Right ventricle myocardium superior (tissue), 1 donor: ENCODE measurements at regions not wholly inside any gene's neighbourhood (a gene's known extent, or its start where the extent isn't known, plus 50 kb on each side); places are given as distances from the start of the nearest gene placed in this dataset.
A peak's percentile ranks its signal among the peaks of the same experiment; 100 is the strongest.

Source experiments
- ATAC-seq: fragments of 200-7000 bp; cut with Tn5 transposase; one replicate; pipeline ENCODE4 v1.9.1; 2020; ENCODE audit warnings: mild to moderate bottlenecking; ENCODE audit not compliant: poor library complexity
- DNase-seq: peaks from one replicate; pipeline ENCODE4 v3.0.0-alpha.2; 2020
- intact Hi-C: fragments of 100-400 bp; cut with DNase I; formaldehyde crosslinking; loops from one replicate; pipeline ENCODE4 v1.11.2; 2022
- donor health status: DM: no; HTN: yes; CAD: no; lungs with severe emphysema.

DNA sequence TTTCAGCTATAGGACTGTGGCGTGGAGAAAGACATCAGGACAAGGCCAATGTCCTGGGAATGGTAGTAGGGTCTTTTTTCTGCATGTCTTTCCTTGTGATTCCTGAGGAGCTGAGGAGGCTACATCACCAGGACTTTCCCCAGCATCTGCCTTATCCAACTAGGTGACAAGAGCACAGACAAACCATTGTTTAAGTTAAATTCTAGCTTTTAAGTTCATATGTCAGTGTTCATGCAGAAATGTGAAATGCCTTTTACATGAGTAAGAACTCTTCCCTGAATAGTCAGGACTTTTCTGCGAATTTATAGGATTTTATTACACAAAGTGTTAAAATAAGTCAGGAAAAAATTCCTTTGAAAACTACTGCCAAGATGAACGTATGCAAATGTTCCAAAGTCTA lies 154.2 kb downstream of the PTGER3 start:
- ATAC-seq (no peak), DNase-seq (no peak)
- intact Hi-C loops = loop anchor here (10.0 kb wide), 1 partner anchor 209 kb away; no protein-coding TSS in a partner anchor

DNA sequence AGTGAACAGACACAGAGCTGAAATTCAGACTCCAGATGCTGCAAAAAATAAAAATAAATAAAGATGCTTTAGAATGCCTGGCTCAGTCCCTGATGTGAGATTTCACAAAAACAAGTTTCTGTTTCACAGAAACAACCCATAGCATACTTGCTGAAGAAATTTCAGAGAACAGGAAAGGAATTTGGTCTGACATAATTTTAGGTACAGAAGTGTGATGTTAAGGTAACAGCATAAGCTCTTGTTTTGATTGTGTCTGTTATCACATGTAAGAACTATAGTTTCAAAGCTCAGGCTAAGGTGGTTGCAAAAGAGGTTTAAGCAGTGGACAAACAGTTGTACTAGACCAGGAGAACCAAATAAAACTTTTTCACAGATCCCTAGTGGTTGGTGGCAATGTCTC lies 152.1 kb downstream of the PTGER3 start:
- intact Hi-C loops = loop anchor here (10.0 kb wide), 1 partner anchor 211 kb away; no protein-coding TSS in a partner anchor
- DNase-seq (no peak), ATAC-seq (no peak)

DNA sequence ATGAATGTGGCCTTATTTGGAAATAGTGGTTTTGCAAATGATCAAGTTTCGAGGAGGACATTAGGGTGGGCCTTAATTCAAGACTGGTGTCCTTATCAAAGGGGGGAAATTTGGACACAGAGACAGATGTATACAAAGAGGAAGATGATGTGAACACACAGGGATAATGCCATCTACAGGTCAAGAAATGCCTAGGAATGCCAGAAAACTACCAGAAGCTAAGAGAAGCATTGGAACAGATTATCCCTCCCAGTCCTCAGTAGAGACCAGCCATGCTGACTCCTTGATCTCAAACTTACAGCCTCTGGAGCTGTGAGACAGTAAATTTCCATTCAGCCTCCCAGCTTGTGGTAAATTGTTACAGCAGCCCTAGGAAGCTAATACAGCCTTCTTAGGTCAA lies 151.4 kb downstream of the PTGER3 start:
- DNase-seq (no peak), ATAC-seq (peak; percentile 27)
- intact Hi-C loops = loop anchor here (10.0 kb wide), 1 partner anchor 211 kb away; no protein-coding TSS in a partner anchor

DNA sequence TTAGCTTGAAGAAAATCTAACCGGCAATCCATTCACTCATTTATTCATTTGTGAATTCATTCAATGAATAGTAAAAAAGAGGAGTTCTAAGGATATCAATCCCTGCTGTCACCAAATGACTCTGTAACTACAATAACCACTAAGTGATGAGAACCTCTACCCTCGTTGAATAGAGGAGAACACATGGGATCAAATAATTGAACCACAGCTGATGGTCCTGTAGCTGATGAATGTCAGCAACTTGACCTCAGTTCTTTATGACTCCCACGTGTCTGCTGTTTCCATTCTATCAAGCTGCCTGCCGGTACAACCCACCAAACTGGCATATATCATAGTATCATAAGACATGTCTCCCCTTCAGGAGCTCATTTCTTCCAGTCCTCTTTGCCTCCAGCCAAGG lies 150.3 kb downstream of the PTGER3 start:
- no peak for ATAC-seq
- intact Hi-C loops = loop anchor here (10.0 kb wide), 1 partner anchor 212 kb away; no protein-coding TSS in a partner anchor
- DNase-seq = no peak

DNA sequence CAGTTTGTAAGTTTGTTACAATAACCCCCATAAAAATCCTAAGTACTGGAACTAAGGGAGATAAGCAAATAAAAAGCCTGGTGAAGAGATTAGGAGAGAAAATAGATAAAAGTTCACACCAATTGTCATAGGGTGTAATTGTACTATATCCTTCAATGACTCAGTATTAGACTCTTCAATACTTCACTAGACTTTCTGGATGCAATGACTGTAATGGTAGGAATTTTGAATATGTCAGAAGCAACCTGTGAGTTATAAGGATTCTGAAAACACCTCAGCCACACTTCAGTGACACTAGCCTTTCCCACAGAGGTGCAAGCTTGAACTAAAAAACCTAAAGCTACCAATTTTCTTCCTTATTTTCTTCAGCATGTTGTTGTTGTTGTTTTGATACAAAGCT lies 147.9 kb downstream of the PTGER3 start:
- DNase-seq (no peak), ATAC-seq (no peak)
- intact Hi-C loops = loop anchor here (10.0 kb wide), 1 partner anchor 215 kb away; no protein-coding TSS in a partner anchor

DNA sequence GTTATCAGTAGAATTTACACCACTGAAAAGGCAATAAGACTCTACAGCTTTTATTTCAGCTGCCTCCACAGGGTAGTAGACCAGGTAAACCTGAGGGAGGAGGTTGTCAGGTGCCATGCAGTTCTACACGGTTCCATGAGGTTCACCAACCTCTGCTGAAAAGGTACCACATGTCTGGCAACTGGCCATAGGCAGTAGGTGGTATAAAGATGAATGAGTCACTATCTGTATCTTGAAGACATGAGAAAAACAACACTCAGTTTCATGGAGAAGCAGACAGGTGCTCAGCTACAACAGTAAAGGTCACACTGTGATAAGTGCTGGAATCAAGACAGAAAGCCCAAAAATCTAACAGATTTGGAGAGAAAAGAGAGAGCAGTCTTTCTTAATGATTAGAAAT lies 145.4 kb downstream of the PTGER3 start:
- ATAC-seq (no peak), DNase-seq (no peak)
- intact Hi-C loops = no loop called here

DNA sequence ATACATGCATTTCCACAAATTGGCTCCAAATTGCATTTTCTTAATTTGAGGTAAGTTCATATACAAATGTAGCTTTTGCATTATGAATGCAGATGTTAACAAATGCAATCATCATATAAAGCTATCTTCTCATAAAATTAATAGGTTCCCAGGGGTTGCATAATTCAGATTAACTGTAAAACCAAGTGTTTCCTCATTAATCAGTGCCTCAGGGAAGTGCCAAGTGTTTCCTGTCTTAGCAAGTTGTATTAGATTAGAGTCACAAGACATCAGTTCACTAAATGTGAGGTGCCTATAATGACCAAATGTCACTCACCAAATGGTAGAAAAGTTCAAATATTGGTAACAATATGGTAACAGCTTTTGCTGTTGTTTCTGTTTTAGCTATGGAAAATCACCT lies 140.8 kb downstream of the PTGER3 start:
- DNase-seq (no peak), ATAC-seq (no peak)
- intact Hi-C loops = no loop called here

DNA sequence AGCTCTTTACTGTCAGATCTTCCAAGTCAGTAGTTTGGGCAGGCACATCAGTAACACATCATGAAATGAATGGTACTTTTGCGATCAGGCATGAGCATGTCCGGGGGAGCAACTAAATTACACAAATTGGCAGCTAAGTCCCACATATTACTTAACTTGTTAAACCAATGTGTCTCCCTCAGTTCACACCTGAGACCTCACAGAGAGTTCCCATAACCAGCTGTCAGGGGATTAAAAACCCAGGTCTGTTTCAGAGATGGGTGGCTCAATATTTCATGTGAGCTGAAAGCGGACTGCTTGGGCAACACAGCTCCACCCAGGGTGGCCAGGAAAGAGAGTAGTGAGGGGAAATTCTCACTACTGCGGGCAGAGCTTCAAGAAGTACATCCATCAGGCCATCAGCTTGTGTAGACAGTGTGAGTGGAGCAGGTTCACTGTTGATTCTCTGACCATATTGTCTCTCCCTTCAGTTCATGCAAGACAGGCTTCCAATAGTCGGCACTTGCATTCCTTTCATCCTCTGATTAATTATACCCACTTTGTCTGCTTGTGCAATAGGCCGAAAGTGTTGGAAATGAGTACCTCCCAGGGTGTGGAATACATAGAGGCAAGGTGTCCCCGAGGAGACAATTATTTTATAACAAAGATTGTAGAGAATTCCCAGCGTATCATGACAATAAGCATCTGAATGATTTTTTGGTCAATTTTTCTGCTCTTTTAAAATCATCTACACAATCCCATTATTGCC lies 139.9 kb downstream of the PTGER3 start:
- DNase-seq (no peak), ATAC-seq (no peak)
- intact Hi-C loops = no loop called here

DNA sequence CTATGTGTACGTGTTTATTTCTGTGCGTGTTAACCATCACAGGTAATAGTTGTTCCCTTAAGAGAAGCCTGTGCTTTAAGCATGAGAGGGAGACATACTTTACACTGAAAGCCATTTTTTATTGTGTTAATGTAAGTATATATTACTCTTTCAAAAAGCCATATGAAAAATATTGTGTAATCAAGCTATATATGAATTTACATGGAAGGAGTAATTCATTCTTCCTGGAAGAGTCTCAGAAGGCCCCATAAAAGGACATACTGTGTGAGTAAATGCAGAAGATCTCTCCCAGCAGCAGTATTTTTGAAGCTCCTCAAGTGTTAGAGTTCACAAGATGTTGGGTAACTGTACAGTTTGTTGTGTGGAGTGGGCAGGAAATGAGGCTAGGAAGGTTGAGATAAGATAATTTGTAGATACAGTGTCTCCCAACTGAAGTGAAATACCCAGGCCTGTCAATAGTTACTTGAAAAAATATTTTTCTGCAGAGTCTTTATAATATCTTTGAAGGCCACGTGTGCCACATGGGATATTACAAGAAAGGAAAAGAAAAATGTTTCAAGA lies 138.3 kb downstream of the PTGER3 start:
- DNase-seq (no peak), ATAC-seq (no peak)
- intact Hi-C loops = no loop called here

DNA sequence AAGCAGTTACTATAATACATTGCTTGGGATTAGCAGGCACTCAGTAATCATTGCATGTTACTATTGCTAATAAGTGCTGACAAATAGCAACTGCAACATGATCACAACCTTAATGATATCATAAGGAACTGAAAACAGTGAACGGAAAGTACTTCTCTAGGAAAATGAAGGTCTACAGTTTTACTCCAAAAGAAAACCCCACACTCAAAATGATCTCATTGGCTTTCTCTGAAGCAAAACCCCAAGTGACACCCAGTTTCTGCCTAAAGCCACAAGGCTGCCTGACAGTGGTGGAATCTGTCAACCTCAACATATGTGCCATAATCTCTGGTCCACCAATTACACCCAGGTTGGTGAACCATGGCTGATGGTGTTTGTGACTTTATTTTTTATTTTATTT lies 137.6 kb downstream of the PTGER3 start:
- intact Hi-C loops = no loop called here

DNA sequence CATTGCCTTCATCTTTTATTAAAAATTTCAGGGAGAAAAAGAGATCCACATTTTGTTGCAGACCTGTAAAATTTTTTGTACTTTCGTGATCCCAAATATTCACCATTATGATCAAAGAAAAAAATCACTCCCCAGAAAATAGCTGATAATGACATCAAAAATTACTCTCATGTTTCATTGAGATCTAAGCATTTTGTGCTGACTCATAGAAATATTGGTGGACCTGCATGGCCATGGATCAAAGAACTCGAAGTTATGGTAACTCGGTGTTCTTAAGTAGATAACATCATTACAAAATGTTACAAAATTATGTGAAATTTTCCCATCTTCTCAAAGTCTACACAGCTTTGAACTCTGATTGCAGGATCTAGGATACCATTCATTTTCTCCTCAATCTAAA lies 135.8 kb downstream of the PTGER3 start:
- intact Hi-C loops = no loop called here
- no peak for ATAC-seq

More for the DNA sequence above, 137.6 kb downstream of the PTGER3 start:
- ATAC-seq (no peak), DNase-seq (no peak)

DNA sequence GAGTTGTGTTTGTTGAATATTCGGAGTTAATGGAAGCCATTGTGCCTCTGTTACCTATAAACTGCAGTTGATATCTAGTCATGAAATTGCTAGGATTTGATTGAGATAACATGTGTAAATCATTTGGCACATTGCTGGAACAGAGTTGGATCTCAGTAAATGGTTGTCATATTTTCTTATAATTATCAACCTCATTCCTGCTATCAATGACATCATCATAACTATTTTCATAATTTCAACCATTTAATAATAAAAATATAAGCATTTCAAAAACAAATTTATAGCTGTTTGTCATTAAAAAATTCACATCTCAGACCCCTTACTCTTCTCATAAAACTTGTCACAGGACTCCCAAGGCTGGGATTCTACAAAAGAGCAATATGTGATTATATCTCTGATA lies 133.4 kb downstream of the PTGER3 start:
- intact Hi-C loops = no loop called here
- ATAC-seq (no peak), DNase-seq (no peak)

More for the DNA sequence above, 135.8 kb downstream of the PTGER3 start:
- DNase-seq = no peak

DNA sequence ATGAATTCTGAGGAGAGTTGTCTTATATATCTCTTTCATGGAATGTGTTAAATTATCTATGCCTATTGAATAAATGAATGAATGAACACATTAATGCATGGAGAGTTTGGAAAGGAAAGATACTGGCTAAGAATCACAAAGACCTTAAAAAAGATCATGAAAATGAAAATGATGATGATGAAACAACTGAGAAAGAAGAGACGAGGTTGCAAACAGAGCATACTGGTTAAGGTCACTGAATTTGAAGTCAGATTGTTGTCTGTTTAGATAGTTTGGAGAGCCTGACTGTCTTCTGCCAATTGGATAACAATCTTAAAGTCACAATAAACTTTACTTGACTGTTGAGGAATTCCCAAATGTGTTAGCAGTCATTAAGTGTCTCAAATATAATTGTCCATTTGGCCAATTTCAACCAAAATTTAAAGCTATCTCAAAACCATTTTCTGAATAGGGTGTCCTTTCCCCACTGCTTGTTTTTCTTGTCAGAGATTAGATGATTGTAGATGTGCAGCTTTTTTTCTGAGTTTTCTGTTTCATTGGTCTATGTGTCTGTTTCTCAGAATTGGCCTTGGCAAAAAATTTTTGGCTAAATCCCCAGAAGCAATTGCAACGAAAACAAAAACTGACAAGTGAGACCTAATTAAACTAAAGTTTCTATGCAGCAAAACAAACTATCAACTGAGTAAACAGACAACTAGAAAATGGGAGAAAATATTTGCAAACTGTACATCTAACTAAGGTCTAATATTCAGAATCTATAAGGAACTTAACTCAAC lies 132.2 kb downstream of the PTGER3 start:
- intact Hi-C loops = no loop called here
- ATAC-seq (no peak), DNase-seq (no peak)

DNA sequence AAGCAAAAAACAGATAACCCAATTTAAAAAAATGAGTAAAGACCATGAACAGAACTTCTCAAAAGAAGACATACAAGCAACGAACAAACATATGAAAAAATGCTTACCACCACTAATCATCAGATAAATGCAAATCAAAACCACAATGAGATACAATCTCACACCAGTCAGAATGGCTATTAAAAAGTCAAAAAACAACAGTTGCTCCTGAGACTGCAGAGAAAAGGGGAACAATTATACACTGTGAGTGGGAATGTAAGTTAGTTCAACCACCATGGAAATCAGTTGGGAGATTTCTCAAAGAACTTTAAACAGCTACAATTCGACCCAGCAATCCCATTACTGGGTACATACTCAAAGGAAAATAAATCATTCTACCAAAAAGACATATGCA lies 131.6 kb downstream of the PTGER3 start:
- ATAC-seq (no peak), DNase-seq (no peak)
- intact Hi-C loops = no loop called here

DNA sequence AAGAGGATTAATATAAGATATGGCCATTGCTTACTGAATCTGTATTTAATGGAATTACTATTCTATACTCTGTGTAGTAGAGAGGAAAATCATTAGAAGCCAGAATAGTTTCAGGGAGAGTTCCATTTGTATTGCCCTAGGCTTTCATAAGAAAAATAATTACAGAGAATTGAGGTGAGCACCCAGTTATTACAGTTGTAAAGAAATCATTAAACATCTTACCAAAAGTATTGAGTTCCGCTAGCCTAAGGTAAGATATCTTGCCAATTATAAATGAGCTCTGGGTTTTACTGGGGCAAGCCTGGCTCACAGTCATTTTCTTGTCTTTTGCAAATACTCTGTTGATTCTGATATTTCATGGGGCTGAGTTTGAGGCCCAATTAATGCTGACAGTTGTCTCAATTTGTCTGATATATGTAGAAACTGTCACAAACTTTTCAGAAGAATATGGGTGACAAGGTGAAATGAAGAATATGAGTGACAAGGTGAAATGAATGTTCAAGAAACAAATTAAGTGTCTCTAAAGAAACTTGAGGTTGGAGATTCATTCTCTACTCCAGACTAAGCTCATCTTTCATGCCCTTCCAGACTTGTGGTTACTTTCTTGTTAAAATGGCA lies 127.8 kb downstream of the PTGER3 start:
- no peak for DNase-seq
- ATAC-seq = no peak
- intact Hi-C loops = no loop called here
